GM12865 (cell line): ENCODE measurements at regions not wholly inside any gene's neighbourhood (a gene's known extent, or its start where the extent isn't known, plus 50 kb on each side); places are given as distances from the start of the nearest gene placed in this dataset.
A peak's percentile ranks its signal among the peaks of the same experiment; 100 is the strongest.

Experiments
- DNase-seq: peaks from one replicate; pipeline ENCODE4 v3.0.0; 2010; ENCODE audit warnings: low read depth
- H3K4me3 ChIP-seq: 2 replicates; pipeline ENCODE4 v1.5.1; 2011; ENCODE audit warnings: mild to moderate bottlenecking, low read depth, low read length, control low read depth
- CTCF ChIP-seq: IDR thresholded peaks from 2 replicates; pipeline ENCODE4 v1.5.1; 2011; ENCODE audit warnings: low read length, control low read depth, low read depth, inconsistent platforms; ENCODE audit not compliant: insufficient read depth; ENCODE audit errors: missing control alignments

DNA sequence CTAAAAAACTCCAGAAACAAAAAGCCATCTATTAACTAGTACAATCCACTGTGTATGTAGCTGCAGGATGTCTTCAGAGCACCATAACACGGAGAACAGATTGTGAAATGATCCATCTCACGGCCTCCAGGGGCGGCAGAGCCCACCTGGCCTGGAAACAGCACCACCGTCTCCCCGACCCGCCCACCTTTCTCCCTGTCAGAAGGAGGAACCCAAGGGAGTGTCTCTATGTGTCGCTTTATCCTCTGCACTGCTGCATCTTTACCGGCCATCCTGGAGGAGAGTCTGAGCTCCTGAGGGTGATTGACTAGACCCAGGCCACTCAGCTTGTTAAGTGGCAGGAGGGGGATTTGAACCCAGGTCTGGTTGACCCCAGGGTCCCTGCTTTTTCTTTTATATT, 405.0 kb downstream of the MATN1 start:
- no peak for DNase-seq
- H3K4me3 ChIP-seq: no peak overlapping the region
- no peak for TF ChIP-seq CTCF

GRCh38 chr1:30317921-30318320, 405.5 kb downstream of the MATN1 start:
- no peak for DNase-seq
- no peak for TF ChIP-seq CTCF
- no peak overlapping the region for H3K4me3 ChIP-seq

DNA sequence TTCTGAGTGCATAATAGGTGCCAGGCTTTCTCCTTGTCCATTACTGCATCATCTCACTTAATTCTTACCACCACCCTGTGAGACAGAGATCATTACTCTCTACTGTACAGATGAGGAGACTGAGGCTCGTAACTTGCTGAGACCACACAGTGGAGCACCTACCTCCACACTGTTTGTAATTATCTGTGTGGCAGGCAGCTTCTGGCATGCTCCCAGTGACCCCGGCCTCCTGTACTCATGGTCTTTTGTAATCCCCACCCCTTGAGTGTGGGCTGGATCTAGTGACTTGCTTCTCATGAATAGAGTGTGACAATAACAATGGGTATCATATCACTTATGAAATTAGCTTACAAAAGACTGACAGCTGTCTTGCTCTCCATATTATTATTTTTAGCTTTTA, 407.3 kb downstream of the MATN1 start:
- H3K4me3 ChIP-seq: no peak overlapping the region
- TF ChIP-seq CTCF: no peak
- no peak for DNase-seq

DNA sequence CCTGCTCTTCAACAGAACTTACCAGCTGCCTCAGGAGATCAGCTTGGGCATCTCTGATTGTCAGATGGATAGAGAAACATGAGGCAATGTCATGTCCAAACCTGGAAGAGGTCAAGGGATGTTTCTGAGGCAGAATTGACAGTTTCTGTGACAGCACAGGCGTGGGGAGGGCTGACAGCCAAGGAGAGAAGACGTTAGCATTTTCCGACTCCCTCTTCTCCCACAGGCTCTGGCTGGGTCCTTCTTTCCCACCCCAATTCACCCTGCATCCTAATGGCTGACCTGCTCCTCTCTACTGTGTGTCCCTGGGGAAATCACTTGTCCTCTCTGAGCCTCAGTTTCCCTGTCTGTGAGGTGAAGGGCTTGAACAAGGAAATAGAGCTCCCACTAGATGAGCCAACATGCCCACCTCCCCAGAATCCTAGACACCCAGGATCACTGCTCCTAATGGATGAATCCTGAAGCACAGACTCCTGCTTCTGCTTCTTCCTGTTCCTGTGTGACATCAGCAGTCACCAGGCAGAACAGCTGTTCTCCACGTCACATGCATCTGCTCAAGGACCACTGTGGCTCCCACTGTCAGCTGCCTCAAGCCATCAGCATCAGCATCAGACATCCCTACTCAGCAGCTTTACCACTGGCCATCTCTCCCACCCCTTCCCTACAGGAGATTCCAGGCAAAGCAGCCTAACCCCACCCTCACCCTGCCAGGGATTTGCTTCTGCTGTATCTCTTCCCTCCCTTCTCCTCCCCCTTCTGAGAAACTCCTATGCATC, 408.0 kb downstream of the MATN1 start:
- peak; percentile 26 for DNase-seq
- no peak for TF ChIP-seq CTCF
- no peak overlapping the region for H3K4me3 ChIP-seq

DNA sequence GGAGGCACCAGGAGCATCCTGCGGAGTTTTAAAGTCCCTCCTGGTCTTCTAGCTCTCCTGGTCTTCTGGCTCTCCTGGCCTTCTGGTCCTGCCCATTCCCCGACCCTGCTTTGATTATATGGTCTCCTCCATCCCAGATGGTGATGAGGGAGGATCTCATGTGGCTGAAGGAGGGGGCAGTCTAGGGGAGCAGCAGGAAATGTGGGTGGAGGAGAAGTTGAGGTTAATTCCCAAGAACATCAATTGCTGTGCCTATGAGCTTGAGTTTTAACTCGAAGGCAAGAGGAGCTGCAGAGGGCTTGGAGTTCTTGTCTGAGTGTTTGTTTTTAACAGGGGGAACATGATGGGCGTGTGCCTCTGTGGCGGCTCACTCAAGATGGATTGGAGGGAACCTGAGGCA, 408.8 kb downstream of the MATN1 start:
- DNase-seq: no peak
- H3K4me3 ChIP-seq: no peak overlapping the region
- TF ChIP-seq CTCF: no peak

- TF ChIP-seq CTCF: no peak
- no peak for DNase-seq
- H3K4me3 ChIP-seq: no peak overlapping the region
Observed at GRCh38 chr1:30313584-30313983, 409.8 kb downstream of the MATN1 start.

- no peak for TF ChIP-seq CTCF
- no peak overlapping the region for H3K4me3 ChIP-seq
- DNase-seq: no peak
Observed at GRCh38 chr1:30313176-30313575, 410.2 kb downstream of the MATN1 start.
